ENCODE measurements at regions not wholly inside any gene's neighbourhood (a gene's known extent, or its start where the extent isn't known, plus 50 kb on each side); places are given as distances from the start of the nearest gene placed in this dataset.

GRCh38 chr6:14467591-14467990 is 350.0 kb downstream of the CD83 start:
- TF ChIP-seq TOX (CRISPR knock-in tag; IDR thresholded peaks at IDR 0.05; ENCODE audit: borderline replicate concordance): no peak
- no peak for TF ChIP-seq SNAI2 (CRISPR knock-in tag; IDR thresholded peaks at IDR 0.05)
- TF ChIP-seq ISL1 (CRISPR knock-in tag; IDR thresholded peaks at IDR 0.05): no peak
- TF ChIP-seq OSR1 (CRISPR knock-in tag; IDR thresholded peaks at IDR 0.05): no peak
- no peak for TF ChIP-seq ZNF70 (CRISPR knock-in tag; IDR thresholded peaks at IDR 0.05)
- TF ChIP-seq ZNF565 (CRISPR knock-in tag; conservative IDR thresholded peaks at IDR 0.05; ENCODE audit: low read depth): no peak
- no peak for TF ChIP-seq RARB (CRISPR knock-in tag; IDR thresholded peaks at IDR 0.05)
- no peak for TF ChIP-seq ZFP30 (CRISPR knock-in tag; IDR thresholded peaks at IDR 0.05)
- no peak for TF ChIP-seq BACH2 (CRISPR knock-in tag; IDR thresholded peaks at IDR 0.05; ENCODE audit: borderline replicate concordance)
- TF ChIP-seq CSDC2 (CRISPR knock-in tag; IDR thresholded peaks at IDR 0.05): no peak
- TF ChIP-seq ESRRG (CRISPR knock-in tag; IDR thresholded peaks at IDR 0.05): no peak
- TF ChIP-seq CSRNP3 (CRISPR knock-in tag; IDR thresholded peaks at IDR 0.05): no peak
- no peak for ATAC-seq

- no peak for ATAC-seq
- TF ChIP-seq OSR1 (CRISPR knock-in tag; IDR thresholded peaks at IDR 0.05): no peak
- TF ChIP-seq ZNF565 (CRISPR knock-in tag; conservative IDR thresholded peaks at IDR 0.05; ENCODE audit: low read depth): no peak
- no peak for TF ChIP-seq TSHZ2 (CRISPR knock-in tag; IDR thresholded peaks at IDR 0.05)
- TF ChIP-seq PATZ1 (CRISPR knock-in tag; IDR thresholded peaks at IDR 0.05; ENCODE audit: borderline replicate concordance): no peak
- TF ChIP-seq PPARA (CRISPR knock-in tag; IDR thresholded peaks at IDR 0.05; ENCODE audit: borderline replicate concordance): no peak
- no peak for TF ChIP-seq GLIS3 (CRISPR knock-in tag; IDR thresholded peaks at IDR 0.05)
- no peak for TF ChIP-seq POU6F1 (CRISPR knock-in tag; IDR thresholded peaks at IDR 0.05; ENCODE audit: borderline replicate concordance, low read depth)
- TF ChIP-seq SNAI2 (CRISPR knock-in tag; IDR thresholded peaks at IDR 0.05): no peak
- TF ChIP-seq ESRRG (CRISPR knock-in tag; IDR thresholded peaks at IDR 0.05): no peak
- TF ChIP-seq CSRNP3 (CRISPR knock-in tag; IDR thresholded peaks at IDR 0.05): no peak
- no peak for TF ChIP-seq TOX (CRISPR knock-in tag; IDR thresholded peaks at IDR 0.05; ENCODE audit: borderline replicate concordance)
- TF ChIP-seq TCF4 (CRISPR knock-in tag; IDR thresholded peaks at IDR 0.05; ENCODE audit: borderline replicate concordance): no peak
- no peak for TF ChIP-seq CREB5 (CRISPR knock-in tag; IDR thresholded peaks at IDR 0.05; ENCODE audit: low read depth)
Measured at GRCh38 chr6:14468647-14469321, 351.2 kb downstream of the CD83 start.
